GM12872 (cell line): ENCODE measurements at regions not wholly inside any gene's neighbourhood (a gene's known extent, or its start where the extent isn't known, plus 50 kb on each side); places are given as distances from the start of the nearest gene placed in this dataset.

Experiments
- TF ChIP-seq, protein P1 (sequence below): IDR thresholded peaks from 3 replicates; pipeline ENCODE4 v1.5.1; 2011; ENCODE audit warnings: low read depth, mild to moderate bottlenecking, low read length, moderate library complexity; ENCODE audit not compliant: insufficient read depth

DNA sequence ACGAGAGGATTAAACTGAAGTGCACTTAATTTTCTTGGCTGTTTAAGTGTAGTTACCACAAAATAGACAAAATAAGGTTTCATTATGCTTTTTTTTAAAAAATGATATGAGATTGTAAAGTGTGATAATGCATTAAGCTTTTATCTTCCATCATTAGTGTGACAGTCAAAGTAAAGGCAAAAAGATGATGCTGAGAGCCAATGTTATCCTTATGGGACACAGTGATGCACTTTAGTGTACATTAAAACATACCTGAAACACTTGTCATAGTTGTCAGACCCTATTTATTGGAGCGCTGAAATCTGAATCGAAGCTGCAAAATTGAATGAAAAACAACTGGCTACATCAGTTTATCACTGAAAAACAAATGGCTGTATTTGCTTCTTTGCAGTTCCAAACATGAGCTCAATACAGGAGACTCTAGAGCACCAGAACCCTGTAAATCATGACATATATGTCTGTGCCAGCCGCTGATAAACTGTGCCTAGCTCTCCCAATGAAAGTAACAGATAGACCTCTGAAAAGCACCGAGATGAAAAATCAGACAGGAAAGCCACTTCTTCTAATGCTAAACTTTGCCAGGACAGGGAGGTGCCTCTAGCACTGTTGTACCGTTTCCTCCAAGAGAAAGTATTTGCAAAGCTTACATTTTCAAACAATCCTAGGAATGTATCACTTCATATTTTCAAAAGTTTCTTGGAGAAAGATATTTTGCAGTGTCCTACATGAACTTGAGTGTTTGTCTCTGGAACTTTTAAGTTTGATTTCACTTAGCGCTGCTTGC is 120.7 kb upstream of the TMPRSS15 start:
- TF ChIP-seq, protein P1, sequence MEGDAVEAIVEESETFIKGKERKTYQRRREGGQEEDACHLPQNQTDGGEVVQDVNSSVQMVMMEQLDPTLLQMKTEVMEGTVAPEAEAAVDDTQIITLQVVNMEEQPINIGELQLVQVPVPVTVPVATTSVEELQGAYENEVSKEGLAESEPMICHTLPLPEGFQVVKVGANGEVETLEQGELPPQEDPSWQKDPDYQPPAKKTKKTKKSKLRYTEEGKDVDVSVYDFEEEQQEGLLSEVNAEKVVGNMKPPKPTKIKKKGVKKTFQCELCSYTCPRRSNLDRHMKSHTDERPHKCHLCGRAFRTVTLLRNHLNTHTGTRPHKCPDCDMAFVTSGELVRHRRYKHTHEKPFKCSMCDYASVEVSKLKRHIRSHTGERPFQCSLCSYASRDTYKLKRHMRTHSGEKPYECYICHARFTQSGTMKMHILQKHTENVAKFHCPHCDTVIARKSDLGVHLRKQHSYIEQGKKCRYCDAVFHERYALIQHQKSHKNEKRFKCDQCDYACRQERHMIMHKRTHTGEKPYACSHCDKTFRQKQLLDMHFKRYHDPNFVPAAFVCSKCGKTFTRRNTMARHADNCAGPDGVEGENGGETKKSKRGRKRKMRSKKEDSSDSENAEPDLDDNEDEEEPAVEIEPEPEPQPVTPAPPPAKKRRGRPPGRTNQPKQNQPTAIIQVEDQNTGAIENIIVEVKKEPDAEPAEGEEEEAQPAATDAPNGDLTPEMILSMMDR = no peak

DNA sequence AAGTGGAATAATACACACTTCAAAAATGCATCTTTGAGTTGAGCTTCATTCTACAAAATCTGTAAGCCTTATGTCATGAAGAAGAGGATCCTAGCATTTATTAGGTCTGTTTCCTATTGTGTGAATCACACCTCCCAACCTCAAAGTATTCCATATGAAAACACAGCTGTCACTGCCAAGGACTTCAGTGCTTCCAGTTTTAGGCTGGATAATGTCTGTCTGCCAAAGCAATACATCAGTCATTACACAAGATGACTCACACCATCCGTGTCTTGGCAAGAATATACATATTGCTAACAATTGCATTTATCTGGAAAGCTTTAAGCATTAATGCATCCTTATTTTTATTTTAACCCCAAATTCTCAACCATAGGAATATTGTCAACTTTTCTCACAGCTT is 125.7 kb upstream of the TMPRSS15 start:
- TF ChIP-seq, protein P1 = no peak

DNA sequence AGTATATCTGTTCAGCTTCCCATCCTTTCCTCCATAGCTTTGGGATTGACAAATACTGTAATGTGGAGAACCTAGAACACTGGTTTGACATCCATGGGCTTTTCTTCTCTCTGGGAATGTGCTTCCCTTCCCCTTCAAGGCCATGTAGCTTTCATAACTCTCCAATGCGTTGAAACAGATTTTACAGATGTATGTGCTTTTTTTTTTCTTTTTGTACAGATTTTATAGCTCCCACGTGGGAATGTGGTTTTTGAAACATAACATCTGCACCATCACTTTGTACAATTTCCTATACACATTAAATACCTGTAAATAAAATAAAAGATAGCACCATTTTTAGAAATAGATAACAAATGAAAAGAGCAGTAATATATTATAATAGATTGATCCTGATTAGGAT is 138.5 kb upstream of the TMPRSS15 start:
- TF ChIP-seq, protein P1 = no peak

DNA sequence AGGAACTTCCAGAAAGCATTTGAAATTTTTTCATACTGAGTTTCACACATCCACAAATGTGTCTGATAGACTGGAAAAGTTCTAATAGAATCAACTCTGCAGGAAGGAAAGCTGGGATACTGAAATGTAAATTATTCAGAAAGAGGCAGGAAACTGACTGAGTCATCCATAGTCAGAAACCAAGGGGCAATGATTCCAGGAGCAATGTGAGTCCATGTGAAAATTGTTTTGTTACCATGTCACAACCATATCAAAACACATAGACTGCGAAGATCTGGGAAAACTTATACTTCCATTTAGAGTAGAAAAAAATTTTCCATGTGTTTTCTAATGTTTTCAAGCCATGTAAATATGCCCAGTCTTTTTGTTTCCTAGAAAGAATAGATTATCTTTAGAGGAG is 142.3 kb upstream of the TMPRSS15 start:
- TF ChIP-seq, protein P1 = no peak

DNA sequence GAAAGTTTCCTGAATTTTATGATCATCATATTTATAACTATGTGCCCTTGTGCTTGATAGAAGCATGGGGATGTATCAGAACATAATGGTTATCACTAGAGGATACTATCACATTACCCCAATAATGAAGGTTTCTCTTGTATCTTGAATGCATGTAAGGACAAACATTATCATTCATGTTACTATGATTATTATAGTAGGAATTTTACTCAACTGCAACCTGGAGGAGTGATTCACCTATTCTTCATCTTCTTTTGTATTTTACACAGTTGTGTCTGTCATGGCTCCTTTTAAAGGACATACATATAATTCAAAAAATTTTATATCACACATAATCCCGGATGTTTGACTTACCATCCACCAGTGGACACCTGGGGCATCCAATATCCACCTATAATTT is 143.8 kb upstream of the TMPRSS15 start:
- TF ChIP-seq, protein P1 = no peak

DNA sequence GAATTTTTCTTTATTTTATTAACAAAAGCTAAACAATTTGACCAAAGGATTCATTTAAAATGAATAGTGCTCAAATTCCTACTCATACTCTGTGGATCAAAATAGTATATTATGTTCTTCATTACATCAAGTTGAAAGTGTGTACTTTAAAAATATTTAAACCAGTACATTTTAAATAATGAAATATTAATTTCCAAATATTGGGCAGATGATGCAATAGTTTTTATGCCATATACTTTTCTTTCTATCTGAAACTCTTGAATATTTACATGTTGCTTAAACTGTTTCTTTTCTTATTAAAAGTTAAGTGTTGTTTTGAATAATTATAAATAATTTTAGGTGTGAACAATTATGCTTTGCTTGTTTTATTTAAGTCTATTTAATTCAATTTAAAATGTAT is 144.7 kb upstream of the TMPRSS15 start:
- TF ChIP-seq, protein P1 = no peak

DNA sequence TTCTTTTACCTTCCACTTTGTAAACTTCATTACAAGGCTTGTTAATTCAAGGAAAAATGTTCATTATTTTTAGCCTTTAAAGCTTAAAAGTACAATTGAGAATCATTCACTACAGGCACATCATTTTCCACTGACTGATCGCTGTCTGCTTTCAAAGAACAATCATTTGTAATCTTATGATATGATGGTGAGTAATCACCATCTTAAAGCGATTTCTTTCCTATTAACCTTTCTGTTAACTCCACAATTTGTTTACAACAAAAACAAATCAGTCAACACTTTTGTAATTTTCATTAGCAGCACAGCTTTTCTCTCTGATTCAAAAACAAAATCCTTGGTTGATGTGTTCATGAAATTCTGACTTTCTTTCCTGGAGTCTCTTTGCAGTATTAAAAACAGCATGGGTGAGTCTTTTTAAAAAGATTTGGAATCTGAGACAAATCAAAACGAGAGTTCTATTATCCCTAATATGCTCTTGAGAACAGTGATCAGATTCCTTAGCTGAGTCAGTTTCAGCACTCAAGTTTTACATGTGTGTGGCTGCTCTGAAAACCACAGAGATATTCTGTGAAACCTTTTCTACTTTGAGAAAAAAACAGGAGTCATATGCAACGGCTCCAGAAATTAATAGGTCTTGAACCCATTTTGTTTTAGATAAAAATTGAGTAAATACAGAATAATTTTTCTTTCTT is 145.8 kb upstream of the TMPRSS15 start:
- TF ChIP-seq, protein P1 = no peak
